Inferior parietal cortex (tissue), 1 donor: ENCODE measurements at regions not wholly inside any gene's neighbourhood (a gene's known extent, or its start where the extent isn't known, plus 50 kb on each side); places are given as distances from the start of the nearest gene placed in this dataset.

Source experiments
- DNase-seq: peaks from one replicate; pipeline ENCODE4 v3.0.0-alpha.2; 2016; ENCODE audit errors: extremely low spot score

DNA sequence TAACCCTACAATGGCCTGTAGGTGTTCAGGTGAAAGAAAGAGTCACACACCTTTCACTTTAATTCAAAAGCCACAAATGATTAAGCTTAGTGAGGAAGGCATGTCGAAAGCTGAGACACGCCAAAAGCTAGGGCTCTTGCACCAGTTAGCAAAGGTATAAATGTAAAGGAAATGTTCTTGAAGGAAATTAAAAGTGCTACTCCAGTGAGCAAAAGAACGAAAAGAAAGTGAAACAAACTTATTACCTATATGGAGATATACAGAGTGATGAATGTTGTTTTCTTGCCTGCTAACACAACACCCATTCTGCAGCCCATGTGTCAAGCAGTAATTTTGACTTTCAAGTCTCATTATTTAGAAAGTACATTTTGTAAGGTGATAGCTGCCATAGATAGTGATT lies 254.2 kb upstream of the SLC24A2 start:
- DNase-seq, result no peak

- DNase-seq, result no peak
These were observed 253.4 kb upstream of the SLC24A2 start for GRCh38 chr9:20042128-20042711.

- DNase-seq, result no peak
These were observed 252.9 kb upstream of the SLC24A2 start for GRCh38 chr9:20041697-20042081.

GRCh38 chr9:20040991-20041696 lies 252.3 kb upstream of the SLC24A2 start:
- peak; percentile 70 for DNase-seq

DNA sequence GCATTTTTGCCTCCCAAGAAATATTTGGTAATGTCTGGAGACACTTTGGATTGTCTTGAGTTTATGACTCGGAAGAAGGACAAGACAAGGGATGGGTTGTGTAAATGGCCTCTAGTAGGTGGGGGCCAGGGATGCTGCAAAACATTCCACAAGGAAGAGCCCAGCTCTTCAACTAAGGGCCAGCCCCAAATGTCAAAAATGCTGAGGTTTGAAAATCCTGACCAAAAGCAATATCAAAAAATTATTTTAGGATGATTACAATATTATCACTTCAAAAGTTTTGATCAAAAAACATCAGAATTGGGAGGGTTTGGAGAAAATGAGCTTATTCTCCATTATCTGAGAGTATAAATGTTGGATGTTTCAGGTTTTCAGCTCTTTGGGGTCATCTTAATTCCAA lies 248.9 kb upstream of the SLC24A2 start:
- no peak for DNase-seq

DNA sequence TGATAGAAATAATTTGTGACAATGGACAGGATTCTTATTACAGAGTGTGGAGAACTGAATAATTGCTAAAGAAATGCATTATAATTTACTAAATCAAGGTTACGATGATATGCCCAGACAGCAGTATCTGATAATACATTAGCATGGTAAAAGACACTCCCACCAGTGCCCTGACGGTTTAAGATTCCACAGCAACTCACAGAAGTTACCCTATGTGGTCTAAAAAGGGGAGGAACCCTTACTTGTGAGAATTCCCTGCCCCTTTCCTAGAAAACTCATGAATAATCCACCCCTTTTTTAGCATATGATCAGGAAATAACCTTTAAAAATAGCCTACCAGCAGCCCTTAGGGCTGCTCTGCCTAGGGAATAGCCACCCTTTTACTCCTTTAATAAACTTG lies 244.7 kb upstream of the SLC24A2 start:
- DNase-seq, result no peak

GRCh38 chr9:20032413-20033006 lies 243.7 kb upstream of the SLC24A2 start:
- DNase-seq, result no peak

GRCh38 chr9:20031836-20032235 lies 243.0 kb upstream of the SLC24A2 start:
- DNase-seq, result no peak

DNA sequence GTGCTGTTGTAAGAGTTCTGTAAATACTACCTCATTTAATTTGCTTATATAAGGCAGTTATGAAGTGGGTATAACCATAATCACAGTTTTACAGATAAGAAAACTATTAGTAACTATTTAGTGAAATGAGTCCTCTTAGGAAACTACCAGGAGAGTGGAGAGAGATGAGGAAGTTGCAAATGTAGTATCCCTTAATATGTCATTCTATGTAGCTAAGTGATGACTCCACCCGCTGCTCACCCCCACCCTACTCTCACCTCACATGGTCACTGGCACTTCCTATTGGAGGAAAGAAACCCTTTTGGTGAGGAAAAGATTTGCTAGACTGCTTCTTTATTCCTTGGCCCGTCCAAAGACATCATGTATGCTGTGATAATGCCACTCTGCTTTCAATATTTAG lies 241.8 kb upstream of the SLC24A2 start:
- DNase-seq, result no peak

DNA sequence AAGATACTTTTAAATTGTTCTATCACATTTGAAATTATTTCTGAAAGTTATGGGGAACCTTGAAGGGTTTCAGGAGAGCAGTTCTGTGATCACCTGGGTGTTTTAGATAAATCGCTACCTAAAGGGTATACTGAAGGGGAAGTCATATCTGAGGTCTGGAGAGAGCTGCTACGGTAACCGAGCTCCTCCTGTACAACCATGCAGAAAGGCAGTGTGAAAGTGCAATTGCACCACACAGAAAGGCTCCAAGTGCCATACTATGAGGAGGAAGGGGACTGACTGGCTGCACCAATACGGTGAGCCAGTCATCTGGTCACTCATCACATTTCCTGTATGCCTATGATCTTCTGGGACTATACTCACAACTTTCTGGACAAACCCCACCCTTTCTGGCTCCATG lies 241.4 kb upstream of the SLC24A2 start:
- DNase-seq, result no peak

DNA sequence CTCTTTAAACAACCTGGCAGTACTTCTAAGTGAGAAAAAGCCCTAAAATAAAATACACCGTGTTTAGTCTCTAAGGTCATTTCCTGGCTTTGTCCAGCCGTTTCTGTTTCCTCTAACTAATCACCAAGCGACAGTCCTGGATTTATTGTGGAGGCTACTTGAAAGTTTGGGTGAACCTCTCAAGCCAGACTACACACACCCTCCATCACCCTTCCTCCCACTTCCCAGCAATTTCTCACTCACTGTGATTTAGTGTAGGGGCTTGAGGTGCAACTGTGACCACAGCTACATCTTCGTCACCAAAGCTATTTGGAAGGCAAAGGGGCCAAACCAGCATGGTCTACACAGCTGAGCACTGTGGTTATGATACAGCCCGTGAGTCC lies 240.0 kb upstream of the SLC24A2 start:
- no peak for DNase-seq

DNA sequence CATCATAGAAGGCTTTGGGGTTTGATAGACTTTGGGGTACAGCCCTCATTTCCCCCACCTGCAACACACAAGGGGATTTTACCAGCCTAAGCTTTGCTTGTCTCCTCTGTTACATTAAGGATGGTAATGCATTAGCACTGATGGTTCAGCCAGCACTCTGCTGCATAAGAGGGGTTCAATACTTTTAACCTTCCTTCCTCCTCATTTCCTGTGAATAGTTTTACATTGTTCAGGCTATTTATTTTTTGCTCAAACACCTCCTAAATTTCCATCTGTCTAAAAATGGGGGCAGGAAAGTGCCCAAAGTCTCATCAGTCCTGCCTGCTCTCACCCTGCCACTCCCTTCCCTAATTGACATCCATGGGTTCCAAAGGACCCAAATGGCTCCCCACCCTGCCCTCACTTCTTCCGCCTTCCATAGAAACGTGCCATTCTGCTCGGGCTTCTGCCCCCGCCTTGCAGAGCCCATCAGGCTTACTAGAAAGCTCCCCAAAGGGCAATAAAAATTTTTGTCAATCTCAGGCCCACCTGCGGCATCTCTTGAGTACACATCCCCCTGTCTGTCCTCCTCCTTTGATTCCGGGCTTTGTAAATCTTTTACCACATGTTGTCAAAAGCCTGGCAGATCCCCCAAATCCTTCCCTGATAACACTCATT lies 239.5 kb upstream of the SLC24A2 start:
- DNase-seq, result no peak

DNA sequence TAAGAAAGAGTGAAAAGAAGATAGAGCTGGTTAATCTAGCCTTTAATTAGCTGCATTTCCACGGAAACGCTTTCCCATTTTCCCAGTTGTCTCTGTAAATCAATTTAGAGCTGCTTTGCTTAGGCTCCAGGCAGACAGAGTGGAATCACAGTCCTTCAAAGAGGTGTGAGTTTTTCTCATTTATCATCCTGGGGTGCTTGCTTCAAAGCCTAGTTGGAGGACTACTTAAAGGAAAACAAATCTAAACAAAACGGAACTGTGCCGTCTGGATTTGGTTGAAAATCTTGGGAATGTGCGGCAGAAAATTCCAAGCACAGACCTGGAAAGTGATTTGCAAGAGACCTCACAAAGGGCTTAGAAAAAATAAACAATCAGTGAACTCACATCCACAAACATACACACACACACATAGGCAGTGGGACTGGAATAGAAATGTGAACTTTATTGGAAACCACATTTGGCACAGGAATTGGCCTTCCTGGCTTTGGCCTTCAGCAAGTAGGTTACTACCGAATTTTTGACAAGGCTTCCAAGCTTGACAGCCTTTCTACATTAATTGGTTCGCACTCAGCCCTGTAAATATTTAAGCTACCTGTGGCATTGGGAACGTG lies 235.2 kb upstream of the SLC24A2 start:
- DNase-seq, result no peak

GRCh38 chr9:20023210-20023905 lies 234.5 kb upstream of the SLC24A2 start:
- no peak for DNase-seq

DNA sequence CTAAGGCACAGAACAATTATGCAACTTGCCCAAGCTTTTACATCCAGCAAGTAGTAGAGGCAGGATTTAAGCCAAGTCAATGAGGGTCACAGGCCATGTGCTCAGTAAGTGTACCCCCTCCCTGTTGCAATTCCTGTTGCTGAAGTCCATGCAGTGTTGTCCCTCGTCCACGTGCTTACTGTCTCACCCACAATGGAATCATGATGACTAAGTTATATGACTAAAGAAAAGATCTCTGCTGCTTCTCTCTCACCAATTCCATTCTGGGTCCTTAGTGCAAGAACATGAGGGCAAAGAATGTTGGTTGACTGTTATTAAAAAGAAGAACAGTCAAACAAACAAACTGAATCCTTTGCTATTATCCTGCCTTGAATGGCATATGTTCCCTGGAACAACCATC lies 233.6 kb upstream of the SLC24A2 start:
- no peak for DNase-seq

DNA sequence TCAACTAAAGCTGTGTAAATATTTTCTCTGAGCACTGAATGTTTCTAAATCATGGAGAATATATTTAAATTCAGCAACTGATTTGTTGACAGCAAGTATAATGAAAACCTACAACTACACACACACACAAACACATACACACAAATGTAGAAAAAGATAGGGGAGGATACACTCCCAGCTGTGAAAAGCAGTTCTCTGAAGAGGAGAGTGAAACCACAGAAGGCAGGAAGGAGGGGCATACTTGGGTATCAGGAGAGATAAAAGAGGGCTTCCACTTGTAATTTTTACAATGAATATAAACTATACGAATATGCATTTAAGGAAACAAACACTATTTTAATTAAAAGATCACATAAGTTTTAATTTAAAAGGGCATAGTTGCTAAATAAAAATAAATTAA lies 227.8 kb upstream of the SLC24A2 start:
- no peak for DNase-seq

DNA sequence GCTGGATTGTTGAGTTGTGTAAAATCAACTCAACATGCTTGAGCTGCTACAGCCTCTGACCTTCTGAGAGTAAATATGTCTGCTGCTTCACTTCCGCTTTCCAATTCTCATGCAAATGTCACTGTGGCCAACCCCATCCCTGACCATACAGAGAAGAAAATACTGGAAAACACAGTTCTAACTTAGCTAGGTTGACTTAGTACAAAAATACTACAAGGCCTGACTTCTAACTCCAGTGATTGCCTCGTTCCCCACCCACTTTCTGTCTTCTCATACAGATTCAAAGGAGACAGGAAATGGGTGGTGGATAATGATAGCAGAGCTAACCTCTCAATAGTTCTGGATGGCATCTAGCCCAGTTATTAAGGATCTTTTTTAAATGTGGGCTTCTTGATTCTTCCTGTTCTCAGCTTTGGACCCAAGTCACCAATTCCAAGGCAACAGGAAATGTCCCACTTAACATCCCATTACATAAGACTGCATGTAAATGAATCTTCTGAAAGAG lies 226.6 kb upstream of the SLC24A2 start:
- no peak for DNase-seq

DNA sequence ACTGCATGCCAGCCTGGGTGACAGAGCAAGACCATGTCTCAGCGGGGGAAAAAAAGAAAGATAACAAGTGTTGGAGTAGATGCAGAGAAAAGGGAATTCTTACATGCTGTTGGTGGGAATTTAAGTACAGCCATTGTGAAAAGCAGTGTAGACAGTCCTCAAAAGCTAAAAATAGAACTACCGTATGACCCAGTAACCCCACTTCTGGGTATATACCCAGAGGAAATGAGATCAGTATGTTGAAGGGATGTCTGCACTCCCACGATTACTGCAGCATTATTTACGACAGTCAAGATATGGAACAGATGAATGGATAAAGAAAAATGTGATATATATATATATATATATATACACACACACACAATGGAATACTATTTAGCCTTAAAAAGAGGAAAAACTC lies 225.3 kb upstream of the SLC24A2 start:
- no peak for DNase-seq

DNA sequence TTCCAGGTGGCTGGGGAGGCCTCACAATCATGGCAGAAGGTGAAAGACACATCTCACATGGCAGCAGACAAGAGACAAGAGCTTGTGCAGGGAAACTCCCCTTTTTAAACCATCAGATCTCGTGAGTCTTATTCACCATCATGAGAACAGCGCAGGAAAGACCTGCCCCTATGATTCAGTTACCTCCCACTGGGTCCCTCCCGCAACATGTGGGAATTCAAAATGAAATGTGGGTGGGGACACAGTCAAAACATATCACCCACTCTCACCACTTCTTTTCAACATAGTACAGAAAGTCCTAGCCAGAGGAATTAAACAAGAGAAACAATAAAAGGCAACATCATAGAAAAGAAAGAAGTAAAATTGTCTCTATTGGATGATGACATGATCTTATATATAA lies 223.4 kb upstream of the SLC24A2 start:
- DNase-seq, result no peak

GRCh38 chr9:20009606-20010005 lies 220.8 kb upstream of the SLC24A2 start:
- DNase-seq, result no peak

GRCh38 chr9:20002011-20002410 lies 213.2 kb upstream of the SLC24A2 start:
- DNase-seq, result no peak

- DNase-seq, result no peak
These were observed 212.2 kb upstream of the SLC24A2 start for GRCh38 chr9:20001058-20001457.
